ENCODE measurements at regions not wholly inside any gene's neighbourhood (a gene's known extent, or its start where the extent isn't known, plus 50 kb on each side); places are given as distances from the start of the nearest gene placed in this dataset.

- TF ChIP-seq, protein P1, sequence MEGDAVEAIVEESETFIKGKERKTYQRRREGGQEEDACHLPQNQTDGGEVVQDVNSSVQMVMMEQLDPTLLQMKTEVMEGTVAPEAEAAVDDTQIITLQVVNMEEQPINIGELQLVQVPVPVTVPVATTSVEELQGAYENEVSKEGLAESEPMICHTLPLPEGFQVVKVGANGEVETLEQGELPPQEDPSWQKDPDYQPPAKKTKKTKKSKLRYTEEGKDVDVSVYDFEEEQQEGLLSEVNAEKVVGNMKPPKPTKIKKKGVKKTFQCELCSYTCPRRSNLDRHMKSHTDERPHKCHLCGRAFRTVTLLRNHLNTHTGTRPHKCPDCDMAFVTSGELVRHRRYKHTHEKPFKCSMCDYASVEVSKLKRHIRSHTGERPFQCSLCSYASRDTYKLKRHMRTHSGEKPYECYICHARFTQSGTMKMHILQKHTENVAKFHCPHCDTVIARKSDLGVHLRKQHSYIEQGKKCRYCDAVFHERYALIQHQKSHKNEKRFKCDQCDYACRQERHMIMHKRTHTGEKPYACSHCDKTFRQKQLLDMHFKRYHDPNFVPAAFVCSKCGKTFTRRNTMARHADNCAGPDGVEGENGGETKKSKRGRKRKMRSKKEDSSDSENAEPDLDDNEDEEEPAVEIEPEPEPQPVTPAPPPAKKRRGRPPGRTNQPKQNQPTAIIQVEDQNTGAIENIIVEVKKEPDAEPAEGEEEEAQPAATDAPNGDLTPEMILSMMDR (conservative IDR thresholded peaks at IDR 0.05; ENCODE audit: low read depth, low read length) = no peak
- TF ChIP-seq ELK1 (IDR thresholded peaks at IDR 0.05; ENCODE audit: borderline replicate concordance, low read depth, low read length) = no peak
- TF ChIP-seq, protein P2, sequence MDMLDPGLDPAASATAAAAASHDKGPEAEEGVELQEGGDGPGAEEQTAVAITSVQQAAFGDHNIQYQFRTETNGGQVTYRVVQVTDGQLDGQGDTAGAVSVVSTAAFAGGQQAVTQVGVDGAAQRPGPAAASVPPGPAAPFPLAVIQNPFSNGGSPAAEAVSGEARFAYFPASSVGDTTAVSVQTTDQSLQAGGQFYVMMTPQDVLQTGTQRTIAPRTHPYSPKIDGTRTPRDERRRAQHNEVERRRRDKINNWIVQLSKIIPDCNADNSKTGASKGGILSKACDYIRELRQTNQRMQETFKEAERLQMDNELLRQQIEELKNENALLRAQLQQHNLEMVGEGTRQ (IDR thresholded peaks at IDR 0.05; ENCODE audit: low read depth, low read length) = no peak
- no peak for TF ChIP-seq RAD21 (IDR thresholded peaks at IDR 0.05; ENCODE audit: low read length)
- TF ChIP-seq NFE2L2 (IDR thresholded peaks at IDR 0.05; ENCODE audit: low read depth, low read length) = no peak
- TF ChIP-seq CHD1 (IDR thresholded peaks at IDR 0.05; ENCODE audit: low read depth, low read length) = no peak
- TF ChIP-seq FOS (IDR thresholded peaks at IDR 0.05; ENCODE audit: low read depth, low read length) = no peak
- TF ChIP-seq POLR2A (IDR thresholded peaks at IDR 0.05; ENCODE audit: low read depth, low read length) = no peak
- TF ChIP-seq MAFK (IDR thresholded peaks at IDR 0.05; ENCODE audit: low read depth, low read length) = no peak
- no peak for TF ChIP-seq RFX5 (IDR thresholded peaks at IDR 0.05; ENCODE audit: low read depth, low read length)
- no peak for TF ChIP-seq RCOR1 (IDR thresholded peaks at IDR 0.05; ENCODE audit: insufficient replicate concordance, low read length)
- TF ChIP-seq CEBPB (IDR thresholded peaks at IDR 0.05; ENCODE audit: low read depth, low read length) = no peak
- no peak for TF ChIP-seq SMC3 (IDR thresholded peaks at IDR 0.05; ENCODE audit: low read depth, low read length)
These were observed 135.8 kb upstream of the UNC5B start for GRCh38 chr10:71076473-71077142.

All from IMR-90 (cell line).